Spinal cord (tissue), 9 donors: ENCODE measurements at regions not wholly inside any gene's neighbourhood (a gene's known extent, or its start where the extent isn't known, plus 50 kb on each side); places are given as distances from the start of the nearest gene placed in this dataset.

Source experiments
- DNase-seq, 6 donors: peaks; one replicate each; pipeline versions ENCODE4 v3.0.0 to v3.0.0-alpha.2; 2013 to 2015; ENCODE audit warnings: low spot score in 6 of 6, low read depth in 4 of 6
- H3K27ac ChIP-seq: one replicate; pipeline ENCODE4 v1.5.1; 2013; ENCODE audit warnings: low read depth, low read length, control low read depth
- H3K27me3 ChIP-seq: one replicate; pipeline ENCODE4 v1.6.1; 2013; ENCODE audit warnings: low read length; ENCODE audit not compliant: control insufficient read depth, insufficient read depth
- H3K36me3 ChIP-seq: one replicate; pipeline ENCODE4 v1.6.1; 2013; ENCODE audit warnings: low read length; ENCODE audit not compliant: control insufficient read depth, insufficient read depth
- H3K4me1 ChIP-seq: one replicate; pipeline ENCODE4 v1.6.1; 2013; ENCODE audit warnings: low read length; ENCODE audit not compliant: control insufficient read depth, insufficient read depth
- H3K4me3 ChIP-seq: one replicate; pipeline ENCODE4 v1.5.1; 2013; ENCODE audit warnings: low read depth, low read length, control low read depth
- H3K9me3 ChIP-seq: one replicate; pipeline ENCODE4 v1.6.1; 2013; ENCODE audit warnings: low read length; ENCODE audit not compliant: control insufficient read depth, insufficient read depth
- WGBS: methylation state at CpG from one replicate; pipeline ENCODE4 v1.1.5; 2013; ENCODE audit warnings: missing lambda C conversion rate; ENCODE audit not compliant: insufficient coverage; 5-methylcytosine and 5-hydroxymethylcytosine counted together
- donor health status: healthy.

DNA sequence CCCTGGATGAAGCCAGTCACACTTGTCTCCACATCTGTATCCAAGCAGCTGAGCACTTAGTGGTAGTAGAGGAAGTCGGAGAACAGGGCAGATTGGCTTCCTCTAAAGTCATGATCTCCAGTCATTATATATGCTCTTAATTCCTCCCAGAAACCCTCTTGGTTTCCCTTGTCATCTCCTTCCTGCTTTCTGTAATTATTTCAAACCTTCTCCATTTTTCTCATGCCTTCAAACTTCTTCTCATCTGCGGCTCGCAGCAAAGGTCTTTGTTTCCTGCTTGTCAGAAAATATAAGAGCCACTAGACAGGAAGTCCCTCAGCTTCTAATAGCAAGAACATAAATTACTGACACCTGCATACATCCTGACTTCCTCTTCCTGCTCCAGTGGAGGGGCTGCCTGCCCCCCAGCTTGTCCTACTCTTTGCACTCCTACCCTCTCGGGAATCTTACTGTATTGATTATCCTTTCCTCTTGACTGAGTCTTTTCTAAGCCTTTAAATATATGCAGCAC lies 124.6 kb upstream of the NGF start:
- DNase-seq, result no peak
- Histone ChIP-seq H3K27ac (no peak overlapping the region), H3K27me3 (no peaks in the 10 kb centered on the region), H3K9me3 (peaks cover 2% of the 10 kb centered on the region), H3K4me3 (no peak overlapping the region), H3K4me1 (peaks cover 11% of the 10 kb centered on the region), H3K36me3 (no peaks in the 10 kb centered on the region)
- 83% methylated on average over 2 of the region's 4 CpGs for WGBS

DNA sequence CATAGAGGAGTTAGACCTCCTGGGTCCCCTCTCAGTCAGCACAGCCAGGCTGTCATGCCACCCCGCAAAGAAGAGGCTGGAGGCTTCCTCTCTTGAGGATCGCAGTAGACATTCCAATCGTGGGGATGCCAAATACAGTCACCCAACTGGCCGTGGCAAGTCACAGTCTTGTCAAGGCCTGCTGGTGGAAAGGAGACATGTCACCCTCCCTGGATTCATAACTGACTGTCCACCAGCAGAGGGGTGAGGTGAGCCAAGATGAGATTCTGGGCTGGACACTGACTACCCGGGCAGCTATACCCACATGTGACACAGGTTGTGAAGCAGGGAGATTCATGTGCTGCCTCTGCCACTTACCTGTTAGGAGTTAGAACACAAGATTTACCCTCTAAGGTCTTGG lies 123.5 kb upstream of the NGF start:
- Histone ChIP-seq H3K27me3 (no peaks in the 10 kb centered on the region), H3K4me1 (peaks cover 16% of the 10 kb centered on the region), H3K4me3 (no peak overlapping the region), H3K27ac (no peak overlapping the region), H3K9me3 (peaks cover 2% of the 10 kb centered on the region), H3K36me3 (no peaks in the 10 kb centered on the region)
- 98% methylated on average over 4 of the region's 5 CpGs for WGBS
- no peak for DNase-seq

DNA sequence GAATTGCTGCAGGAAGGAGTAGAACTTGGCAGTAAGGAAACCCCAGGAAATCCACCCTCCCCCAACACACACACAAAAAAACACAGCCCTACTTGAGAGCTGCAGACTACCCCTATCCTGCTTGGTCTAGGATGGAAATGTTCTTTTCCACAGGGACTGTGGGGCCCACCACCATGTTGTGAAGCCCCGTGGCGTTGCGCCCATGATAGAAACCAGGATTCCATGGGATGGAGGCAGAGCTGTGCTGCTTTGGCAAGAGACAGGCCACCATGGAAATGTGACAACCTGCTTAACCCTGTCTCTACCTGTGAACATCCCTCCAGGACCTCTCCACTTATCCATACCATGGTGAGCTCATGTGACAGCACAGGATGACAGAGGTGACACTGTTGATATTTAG lies 121.1 kb upstream of the NGF start:
- 80% methylated on average over 1 of the region's 3 CpGs for WGBS

DNA sequence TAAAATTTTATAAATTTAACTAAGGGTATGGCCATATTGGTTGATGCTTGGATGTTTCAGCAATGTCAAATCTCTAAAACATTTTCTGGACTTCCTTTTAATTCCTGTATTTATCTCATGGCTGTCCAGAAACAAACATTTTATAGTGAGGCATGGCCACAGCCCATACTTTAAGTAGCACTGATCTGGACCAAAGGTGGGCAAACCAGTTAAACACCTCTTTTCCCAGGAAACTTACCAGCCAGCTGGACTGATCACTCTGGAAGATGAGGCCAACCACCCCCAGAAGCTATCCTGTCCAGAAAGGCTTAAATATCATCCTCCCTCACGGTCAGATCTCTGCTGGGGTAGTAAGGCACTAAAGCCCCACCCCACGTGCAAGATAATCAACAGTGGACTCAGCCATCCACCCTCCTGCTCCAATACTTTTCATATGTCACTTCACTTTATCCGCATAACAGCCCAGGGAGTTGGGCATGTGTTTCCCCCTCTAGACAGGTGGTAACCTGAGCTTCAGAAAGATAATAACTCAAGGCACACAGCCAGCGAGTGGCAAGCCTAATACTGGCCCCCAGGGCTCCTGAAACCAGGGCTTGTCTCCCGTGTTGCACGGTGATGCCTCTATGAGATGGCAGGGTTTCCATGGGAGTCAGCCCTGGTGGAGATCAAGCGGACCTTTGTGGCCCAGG lies 120.5 kb upstream of the NGF start:
- Histone ChIP-seq H3K27me3 (no peaks in the 10 kb centered on the region), H3K4me1 (peaks cover 24% of the 10 kb centered on the region), H3K4me3 (no peak overlapping the region), H3K9me3 (peaks cover 2% of the 10 kb centered on the region), H3K36me3 (no peaks in the 10 kb centered on the region), H3K27ac (no peak overlapping the region)
- no peak for DNase-seq
- 79% methylated on average over 5 of the region's 7 CpGs for WGBS

More for the DNA sequence above, 121.1 kb upstream of the NGF start:
- Histone ChIP-seq H3K9me3 (peaks cover 2% of the 10 kb centered on the region), H3K27me3 (no peaks in the 10 kb centered on the region), H3K27ac (no peak overlapping the region), H3K4me1 (peaks cover 22% of the 10 kb centered on the region), H3K36me3 (no peaks in the 10 kb centered on the region), H3K4me3 (no peak overlapping the region)
- DNase-seq, result no peak

DNA sequence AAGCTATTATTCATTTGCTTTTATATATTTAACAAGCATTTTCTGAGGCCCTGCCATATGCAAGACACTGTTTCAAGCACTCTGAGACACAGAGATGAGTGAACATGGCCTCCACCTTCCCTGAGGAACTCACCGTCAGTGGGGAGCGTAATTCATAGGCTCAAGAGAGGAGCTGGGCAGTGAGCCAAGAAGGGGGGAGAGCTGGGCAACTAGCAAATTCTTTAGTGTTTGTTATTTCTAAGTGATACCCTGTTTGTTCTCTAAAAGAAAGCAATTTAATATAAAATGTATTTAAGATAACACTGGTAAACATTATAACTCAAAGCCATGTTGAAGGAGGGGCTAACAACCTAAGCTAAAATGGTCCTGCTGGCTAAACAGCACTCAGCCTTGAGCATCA lies 119.2 kb upstream of the NGF start:
- H3K4me3 ChIP-seq, result no peak overlapping the region
- peaks cover 2% of the 10 kb centered on the region for H3K9me3 ChIP-seq
- H3K27me3 ChIP-seq, result no peaks in the 10 kb centered on the region
- H3K4me1 ChIP-seq, result peaks cover 24% of the 10 kb centered on the region
- no peaks in the 10 kb centered on the region for H3K36me3 ChIP-seq
- DNase-seq, result peak in 4 of 6 donors; percentile 29 to 67 (median 42)
- no peak overlapping the region for H3K27ac ChIP-seq
- WGBS, result 80% methylated on average over 1 of the region's 2 CpGs

DNA sequence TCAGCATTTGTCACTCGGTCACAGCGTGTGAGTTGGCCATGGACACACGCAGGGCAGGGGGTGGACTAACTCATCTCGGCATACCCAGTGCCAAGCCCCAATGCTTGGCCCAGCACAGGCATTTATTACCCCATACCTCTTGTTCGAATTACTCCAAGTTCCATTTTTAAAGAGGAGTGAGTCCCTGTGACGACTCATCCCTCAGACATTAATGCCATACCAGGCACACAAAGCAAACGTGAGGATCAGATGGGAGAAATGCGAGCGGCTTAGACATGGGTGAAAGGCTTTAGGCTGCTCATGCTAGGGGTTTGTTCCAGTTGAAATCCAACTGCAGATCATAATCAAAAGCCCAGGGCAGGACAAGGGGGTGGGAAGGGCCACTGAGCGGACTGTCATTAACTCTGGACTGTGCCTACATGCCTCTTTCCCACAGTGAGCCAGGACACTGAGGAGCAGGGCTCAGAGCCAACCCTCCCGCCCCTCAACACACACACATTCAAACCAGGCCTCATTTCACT lies 118.5 kb upstream of the NGF start:
- Histone ChIP-seq H3K36me3 (no peaks in the 10 kb centered on the region), H3K27ac (no peak overlapping the region), H3K9me3 (no peaks in the 10 kb centered on the region), H3K27me3 (no peaks in the 10 kb centered on the region), H3K4me3 (no peak overlapping the region), H3K4me1 (peaks cover 24% of the 10 kb centered on the region)
- 81% methylated on average over 5 of the region's 11 CpGs for WGBS
- DNase-seq, result peak in 3 of 6 donors; percentile 31 to 64 (median 58)

DNA sequence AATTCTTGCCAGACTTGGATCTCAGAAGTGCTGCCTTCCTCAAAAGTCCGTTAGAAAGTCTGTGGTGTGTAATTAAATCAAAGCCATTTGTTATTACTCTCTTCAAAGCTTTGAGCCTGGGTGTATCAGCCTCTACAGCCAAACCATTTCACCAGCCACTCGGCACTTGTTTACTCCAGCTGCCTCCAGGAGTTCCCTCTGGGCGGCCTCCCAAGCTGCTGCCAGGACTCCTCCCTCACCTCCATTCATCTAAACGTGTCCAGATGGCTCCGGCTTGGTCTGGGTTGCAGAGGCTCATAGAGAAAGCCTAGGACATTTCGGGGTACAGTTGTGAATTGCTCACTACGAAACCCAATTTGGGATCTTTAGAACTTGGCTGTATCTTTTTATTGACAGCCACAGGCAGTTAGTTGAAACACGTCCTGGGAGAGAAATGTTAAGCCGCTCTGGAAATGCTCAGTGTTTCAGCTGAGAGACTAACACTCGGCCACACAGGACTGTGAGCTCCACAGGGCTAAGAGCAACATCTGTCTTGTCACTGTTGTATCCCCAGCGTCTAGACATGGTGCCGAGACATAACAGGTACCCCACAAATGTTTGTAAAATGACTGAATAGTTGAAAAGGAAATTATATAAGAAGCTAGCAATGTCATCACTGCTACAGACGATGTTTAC lies 116.9 kb upstream of the NGF start:
- peaks cover 24% of the 10 kb centered on the region for H3K4me1 ChIP-seq
- peak in 3 of 6 donors; percentile 31 to 59 (median 58) for DNase-seq

DNA sequence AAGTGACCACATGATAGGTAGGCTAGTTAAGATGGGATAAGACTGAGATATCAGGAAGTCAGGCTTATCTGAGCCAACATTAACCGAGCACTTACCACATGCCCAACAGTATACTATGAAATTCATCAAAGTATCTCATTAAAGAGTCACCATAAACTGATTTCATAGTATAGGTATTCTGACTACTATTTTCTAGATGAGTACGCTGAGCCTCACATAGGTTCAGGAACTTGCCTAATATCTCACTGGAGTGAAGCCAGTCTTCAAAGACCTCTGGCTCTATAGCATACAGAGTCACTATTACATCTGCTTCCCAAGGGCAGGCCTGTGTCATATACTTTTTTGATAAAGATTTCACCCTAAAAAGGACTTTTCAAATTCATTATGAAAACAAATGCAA lies 115.6 kb upstream of the NGF start:
- no peak for DNase-seq
- no CpG with 5 or more reads among the region's 2 CpGs for WGBS
- Histone ChIP-seq H3K4me1 (peaks cover 19% of the 10 kb centered on the region), H3K36me3 (no peaks in the 10 kb centered on the region), H3K27ac (no peak overlapping the region), H3K27me3 (no peaks in the 10 kb centered on the region), H3K9me3 (no peaks in the 10 kb centered on the region), H3K4me3 (no peak overlapping the region)

More for the DNA sequence above, 116.9 kb upstream of the NGF start:
- H3K36me3 ChIP-seq, result no peaks in the 10 kb centered on the region
- peak overlapping the region; percentile 8 for H3K27ac ChIP-seq
- no peaks in the 10 kb centered on the region for H3K9me3 ChIP-seq
- H3K4me3 ChIP-seq, result no peak overlapping the region
- 47% methylated on average over 8 of the region's 13 CpGs for WGBS
- H3K27me3 ChIP-seq, result no peaks in the 10 kb centered on the region

DNA sequence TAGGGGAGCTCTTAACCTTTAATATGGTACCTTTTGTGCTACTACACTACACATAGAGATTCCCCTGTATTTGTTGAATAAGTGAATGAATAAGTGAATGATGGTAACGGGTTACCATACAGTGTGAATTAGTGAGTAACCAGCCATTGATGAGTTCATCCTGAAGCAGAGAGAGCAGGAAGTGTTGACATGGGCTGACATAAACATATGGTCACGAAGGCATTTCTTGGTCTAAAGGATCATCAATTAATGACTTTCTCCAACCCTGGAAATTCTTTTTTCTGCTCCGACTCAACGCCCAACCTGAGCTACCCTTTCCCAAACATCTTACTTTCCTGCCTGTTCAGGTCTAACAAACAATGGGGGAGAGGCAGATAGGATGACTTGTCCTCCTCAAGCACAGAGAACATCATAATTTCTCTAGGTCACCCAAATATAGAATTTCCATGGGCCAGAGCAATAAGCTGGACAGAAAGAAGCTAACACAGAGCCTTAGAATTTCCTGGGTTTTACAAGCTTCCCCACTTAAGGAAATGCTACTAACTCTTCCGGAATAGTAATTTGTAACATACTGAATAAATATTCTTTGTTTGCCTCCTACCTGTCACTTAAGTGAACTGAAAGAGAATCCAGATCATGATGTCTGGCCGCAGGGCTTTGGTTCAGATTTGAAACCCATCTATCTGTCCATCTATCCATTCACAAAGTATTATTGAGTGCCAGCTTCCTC lies 114.7 kb upstream of the NGF start:
- Histone ChIP-seq H3K9me3 (no peaks in the 10 kb centered on the region), H3K36me3 (no peaks in the 10 kb centered on the region), H3K27ac (no peak overlapping the region), H3K27me3 (no peaks in the 10 kb centered on the region), H3K4me3 (no peak overlapping the region), H3K4me1 (peaks cover 15% of the 10 kb centered on the region)
- no peak for DNase-seq
- 100% methylated on average over 1 of the region's 6 CpGs for WGBS
